GM06990 (cell line): ENCODE measurements at regions not wholly inside any gene's neighbourhood (a gene's known extent, or its start where the extent isn't known, plus 50 kb on each side); places are given as distances from the start of the nearest gene placed in this dataset.

ENCODE experiments used
- DNase-seq: peaks from one replicate; pipeline ENCODE4 v3.0.0-alpha.2; 2011; ENCODE audit not compliant: insufficient read length; ENCODE audit errors: extremely low read depth
- H3K27me3 ChIP-seq: replicated peaks from 2 replicates; pipeline ENCODE4 v1.6.0; 2011; ENCODE audit warnings: low read length; ENCODE audit not compliant: control insufficient read depth, insufficient read depth
- H3K36me3 ChIP-seq: 2 replicates; pipeline ENCODE4 v1.5.1; 2011; ENCODE audit warnings: low read length; ENCODE audit not compliant: control insufficient read depth, insufficient read depth
- H3K4me3 ChIP-seq: replicated peaks from 2 replicates; pipeline ENCODE4 v1.5.1; 2011; ENCODE audit warnings: low read depth, mild to moderate bottlenecking, control low read depth, low read length
- CTCF ChIP-seq: IDR thresholded peaks from 2 replicates; pipeline ENCODE4 v1.5.1; 2011; ENCODE audit warnings: low read length, control low read depth, mild to moderate bottlenecking, inconsistent platforms; ENCODE audit not compliant: insufficient read depth, poor library complexity, severe bottlenecking

GRCh38 chr2:199092419-199092818 is 365.3 kb downstream of the SATB2 start:
- DNase-seq = no peak
- no peak overlapping the region for H3K4me3 ChIP-seq
- no peaks in the 10 kb centered on the region for H3K36me3 ChIP-seq
- no peak for TF ChIP-seq CTCF
- no peaks in the 10 kb centered on the region for H3K27me3 ChIP-seq

- Histone ChIP-seq H3K27me3 (no peaks in the 10 kb centered on the region), H3K4me3 (no peak overlapping the region), H3K36me3 (no peaks in the 10 kb centered on the region)
- TF ChIP-seq CTCF = no peak
- DNase-seq = no peak
Observed at GRCh38 chr2:199085261-199085660, 372.5 kb downstream of the SATB2 start.

DNA sequence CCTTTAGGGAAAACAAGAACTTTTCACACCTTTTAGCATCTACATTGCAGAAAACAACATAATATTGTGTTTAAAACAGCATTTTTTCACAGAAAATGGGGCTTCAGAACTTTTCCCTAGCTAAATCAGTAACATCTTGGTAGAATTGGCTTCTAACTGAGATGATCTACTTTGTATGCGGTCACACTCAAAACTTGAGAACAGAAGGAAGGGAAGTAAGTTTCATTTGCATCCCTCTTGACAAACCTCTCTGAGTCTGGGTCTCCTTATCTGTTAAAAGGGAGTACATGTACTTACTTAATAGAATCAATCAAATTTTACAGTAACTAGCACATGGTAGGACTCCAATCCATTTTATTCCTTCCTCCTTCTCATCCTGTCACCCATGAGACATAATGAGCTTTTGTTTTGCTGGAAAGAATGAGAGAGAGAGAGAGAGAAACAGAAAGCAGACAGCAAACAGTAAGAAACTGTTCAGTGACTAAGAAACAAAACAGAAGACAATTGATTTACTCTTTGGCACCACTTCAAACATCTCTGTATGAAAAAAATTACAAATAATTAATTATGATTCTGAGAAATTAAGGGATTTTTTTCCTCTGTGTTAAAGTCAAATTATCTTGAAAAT is 387.3 kb downstream of the SATB2 start:
- Histone ChIP-seq H3K4me3 (no peak overlapping the region), H3K27me3 (no peaks in the 10 kb centered on the region), H3K36me3 (no peaks in the 10 kb centered on the region)
- TF ChIP-seq CTCF = no peak
- DNase-seq = no peak

GRCh38 chr2:199064201-199064600 is 393.5 kb downstream of the SATB2 start:
- H3K4me3 ChIP-seq = no peak overlapping the region
- DNase-seq = no peak
- TF ChIP-seq CTCF = no peak

DNA sequence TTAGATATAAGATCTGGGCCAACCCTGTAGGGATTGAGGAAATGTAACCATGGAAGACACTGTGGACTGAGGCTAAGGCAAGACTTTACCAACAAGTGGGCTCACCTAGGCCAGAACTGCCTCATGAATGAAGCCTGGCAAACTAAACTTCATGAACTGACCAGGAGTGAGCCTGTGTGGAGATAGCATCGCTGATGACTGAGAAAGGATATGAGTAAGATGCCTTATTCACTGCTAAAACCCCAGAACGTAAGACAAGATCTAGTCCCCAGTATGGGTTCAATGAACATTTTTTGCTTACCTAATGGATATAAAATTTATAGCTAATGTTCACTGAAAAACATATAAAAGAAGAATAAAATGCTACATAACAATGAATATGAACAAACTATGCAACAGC is 399.8 kb downstream of the SATB2 start:
- no peak for TF ChIP-seq CTCF
- no peaks in the 10 kb centered on the region for H3K36me3 ChIP-seq
- H3K4me3 ChIP-seq = no peak overlapping the region
- DNase-seq = no peak
- H3K27me3 ChIP-seq = no peaks in the 10 kb centered on the region

More at GRCh38 chr2:199064201-199064600, 393.5 kb downstream of the SATB2 start:
- Histone ChIP-seq H3K27me3 (no peaks in the 10 kb centered on the region), H3K36me3 (no peaks in the 10 kb centered on the region)

DNA sequence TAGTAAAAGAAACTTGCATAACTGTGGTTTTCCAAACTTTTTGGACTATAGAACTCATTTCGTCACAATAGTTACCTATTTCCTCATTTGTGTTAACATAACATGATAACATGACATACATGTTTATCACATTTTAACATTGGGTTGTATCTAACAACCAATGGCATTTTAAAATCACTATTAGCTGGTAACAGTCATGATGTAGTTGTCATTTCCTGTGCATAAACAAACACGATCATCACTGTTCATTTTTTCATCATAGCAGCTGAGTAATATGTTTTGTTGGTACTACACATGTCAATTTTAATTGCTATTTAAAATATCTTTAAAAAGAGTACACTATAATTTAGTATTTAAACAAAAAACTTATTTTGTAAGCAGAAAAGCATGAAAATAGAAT is 402.4 kb downstream of the SATB2 start:
- Histone ChIP-seq H3K27me3 (no peaks in the 10 kb centered on the region), H3K36me3 (no peaks in the 10 kb centered on the region), H3K4me3 (no peak overlapping the region)
- no peak for TF ChIP-seq CTCF
- no peak for DNase-seq
